NCI-H1436 (cell line): ENCODE measurements at regions not wholly inside any gene's neighbourhood (a gene's known extent, or its start where the extent isn't known, plus 50 kb on each side); places are given as distances from the start of the nearest gene placed in this dataset.

ENCODE experiments used
- DNase-seq: peaks from one replicate; lab custom pipeline; 2025; lab: John Stamatoyannopoulos, UW

- no peak for DNase-seq
Observed at GRCh38 chr22:19621373-19622060, 92.8 kb upstream of the SEPTIN5 start.

- no peak for DNase-seq
Observed at GRCh38 chr22:19622061-19622441, 92.3 kb upstream of the SEPTIN5 start.

GRCh38 chr22:19625331-19626041 lies 88.8 kb upstream of the SEPTIN5 start:
- no peak for DNase-seq

GRCh38 chr22:19626042-19626587 lies 88.2 kb upstream of the SEPTIN5 start:
- no peak for DNase-seq

- no peak for DNase-seq
Observed at GRCh38 chr22:19626666-19627065, 87.6 kb upstream of the SEPTIN5 start.

GRCh38 chr22:19628038-19628776 lies 86.1 kb upstream of the SEPTIN5 start:
- no peak for DNase-seq

- peak; percentile 21 for DNase-seq
Observed at GRCh38 chr22:19629331-19629719, 85.0 kb upstream of the SEPTIN5 start.

GRCh38 chr22:19629720-19630419 lies 84.4 kb upstream of the SEPTIN5 start:
- peak; percentile 74 for DNase-seq

GRCh38 chr22:19630614-19631013 lies 83.7 kb upstream of the SEPTIN5 start:
- DNase-seq: no peak

GRCh38 chr22:19631899-19632667 lies 82.2 kb upstream of the SEPTIN5 start:
- DNase-seq: peak; percentile 43

- DNase-seq: no peak
Observed at GRCh38 chr22:19632668-19633148, 81.6 kb upstream of the SEPTIN5 start.

GRCh38 chr22:19634226-19634975 lies 79.9 kb upstream of the SEPTIN5 start:
- no peak for DNase-seq

GRCh38 chr22:19635644-19636043 lies 78.7 kb upstream of the SEPTIN5 start:
- no peak for DNase-seq

GRCh38 chr22:19636696-19637407 lies 77.5 kb upstream of the SEPTIN5 start:
- no peak for DNase-seq

- DNase-seq: no peak
Observed at GRCh38 chr22:19637408-19638281, 76.7 kb upstream of the SEPTIN5 start.

- DNase-seq: no peak
Observed at GRCh38 chr22:19638282-19639015, 75.9 kb upstream of the SEPTIN5 start.

GRCh38 chr22:19639610-19640135 lies 74.6 kb upstream of the SEPTIN5 start:
- DNase-seq: no peak

- no peak for DNase-seq
Observed at GRCh38 chr22:19640306-19640705, 74.0 kb upstream of the SEPTIN5 start.
